NCI-H82 treated with DMSO at 0.1 percent for 48 hours (cell line): ENCODE measurements at regions not wholly inside any gene's neighbourhood (a gene's known extent, or its start where the extent isn't known, plus 50 kb on each side); places are given as distances from the start of the nearest gene placed in this dataset.
"Not testable (repeated sequence)": the region's sequence is repeated elsewhere in the genome, so short reads cannot be mapped to it uniquely, and the experiment has no call there.

Experiments used
- DNase-seq: peaks from one replicate; lab custom pipeline; 2025; ENCODE audit not compliant: unreplicated experiment; lab: John Stamatoyannopoulos, UW

- no peak for DNase-seq
These were observed 264.4 kb upstream of the FOXF1 start for GRCh38 chr16:86245895-86246294.

- DNase-seq, result no peak
These were observed 261.9 kb upstream of the FOXF1 start for GRCh38 chr16:86248310-86248905.

GRCh38 chr16:86249631-86250030 lies 260.7 kb upstream of the FOXF1 start:
- no peak for DNase-seq

DNA sequence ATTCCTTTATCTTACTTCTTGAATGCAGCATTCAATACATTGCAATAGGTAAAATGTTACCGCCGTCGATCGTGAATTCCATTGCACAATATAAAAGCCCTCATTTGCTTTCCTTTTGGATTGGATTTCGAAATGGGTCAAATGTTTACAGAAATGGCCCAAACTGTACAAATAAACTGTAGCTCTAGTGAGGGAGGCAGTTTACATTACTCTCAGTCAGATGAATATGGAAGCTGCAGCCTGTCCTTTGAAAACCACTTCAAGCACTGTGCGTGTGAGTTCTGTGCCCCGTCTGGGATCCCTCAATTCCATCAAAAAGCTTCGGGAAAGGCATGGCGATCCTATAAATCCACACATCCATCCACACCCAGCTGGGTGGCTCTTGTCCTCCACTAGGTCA lies 258.6 kb upstream of the FOXF1 start:
- DNase-seq, result no peak

- peak; percentile 30 for DNase-seq
These were observed 257.7 kb upstream of the FOXF1 start for GRCh38 chr16:86252596-86252995.

DNA sequence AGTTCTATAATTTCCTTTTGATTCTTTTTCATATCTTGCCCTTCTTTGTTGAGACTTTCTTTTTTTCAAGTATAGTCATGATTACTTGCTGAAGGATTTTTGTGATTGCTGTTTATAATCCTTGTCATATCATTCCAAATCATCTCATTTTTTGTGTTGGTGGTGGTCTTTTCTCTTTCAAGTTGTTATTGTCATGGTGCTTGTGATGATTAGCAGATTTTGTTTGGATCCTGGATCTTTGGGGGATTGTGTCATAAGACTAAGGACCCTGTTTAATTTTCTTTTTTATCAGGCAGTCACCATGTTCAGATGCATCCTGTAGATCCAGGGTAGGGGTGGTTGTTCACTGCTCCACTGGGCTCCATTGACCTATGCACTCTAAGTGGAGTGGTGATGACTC lies 254.4 kb upstream of the FOXF1 start:
- no peak for DNase-seq

DNA sequence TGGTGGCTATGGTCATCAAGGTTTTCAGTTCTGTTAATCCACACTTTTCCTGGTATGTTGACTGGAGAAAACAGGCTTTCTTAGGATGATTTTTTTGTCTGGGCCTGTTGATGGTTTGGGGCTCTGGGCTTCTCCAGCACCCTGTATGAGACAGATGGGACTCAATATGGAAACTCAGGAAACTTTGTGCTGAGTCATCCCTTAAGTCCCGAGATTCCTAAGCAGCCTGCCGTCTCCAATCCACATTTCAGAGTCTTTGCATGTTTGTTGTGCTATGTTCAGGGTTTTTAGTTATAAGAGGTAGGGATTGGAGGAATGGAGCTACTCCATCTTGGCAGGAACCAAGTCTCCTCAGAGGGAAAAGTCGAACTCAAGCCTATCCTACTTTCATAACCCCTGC lies 253.3 kb upstream of the FOXF1 start:
- no peak for DNase-seq

GRCh38 chr16:86257546-86257945 lies 252.8 kb upstream of the FOXF1 start:
- no peak for DNase-seq

DNA sequence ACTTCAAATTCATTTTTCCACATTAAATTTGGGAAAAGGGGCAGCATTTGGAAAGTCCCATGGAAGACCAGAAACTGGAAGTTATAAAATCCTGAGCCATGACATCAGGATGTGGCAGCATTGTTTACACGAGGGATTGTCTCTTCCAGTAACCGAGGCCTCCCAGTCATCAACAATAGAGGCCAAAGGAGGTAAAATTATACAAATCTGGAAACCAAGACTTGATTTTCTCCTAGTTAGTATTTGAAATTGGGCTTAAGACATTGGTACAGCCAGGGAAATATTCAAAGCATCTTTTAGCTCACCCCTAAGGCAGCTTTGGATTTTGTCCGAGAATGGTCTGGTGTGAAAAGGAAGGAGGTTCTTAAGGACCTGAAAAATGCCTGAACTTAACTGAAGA lies 251.6 kb upstream of the FOXF1 start:
- DNase-seq, result no peak

DNA sequence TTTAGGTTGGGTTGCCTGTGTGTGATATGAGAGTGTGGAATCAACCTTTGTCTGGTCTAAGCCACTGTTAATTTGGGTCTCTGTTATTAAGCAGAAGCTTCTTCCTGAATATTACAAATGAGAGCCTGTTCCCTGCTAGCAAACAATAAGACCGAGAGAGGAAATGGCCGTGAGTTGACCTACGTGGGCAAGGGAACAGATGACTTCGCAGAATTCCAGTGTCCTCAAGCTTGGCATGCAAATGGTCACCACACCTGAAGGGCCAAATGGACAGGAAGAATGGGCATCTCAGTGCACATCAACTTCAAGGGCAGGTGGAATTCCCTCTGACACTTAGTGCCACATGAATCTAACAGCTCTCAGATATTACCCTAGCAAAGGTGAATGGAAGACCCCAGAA lies 250.8 kb upstream of the FOXF1 start:
- DNase-seq, result no peak

- no peak for DNase-seq
These were observed 248.9 kb upstream of the FOXF1 start for GRCh38 chr16:86261379-86261778.

GRCh38 chr16:86267657-86268056 lies 242.7 kb upstream of the FOXF1 start:
- not testable (repeated sequence) for DNase-seq

DNA sequence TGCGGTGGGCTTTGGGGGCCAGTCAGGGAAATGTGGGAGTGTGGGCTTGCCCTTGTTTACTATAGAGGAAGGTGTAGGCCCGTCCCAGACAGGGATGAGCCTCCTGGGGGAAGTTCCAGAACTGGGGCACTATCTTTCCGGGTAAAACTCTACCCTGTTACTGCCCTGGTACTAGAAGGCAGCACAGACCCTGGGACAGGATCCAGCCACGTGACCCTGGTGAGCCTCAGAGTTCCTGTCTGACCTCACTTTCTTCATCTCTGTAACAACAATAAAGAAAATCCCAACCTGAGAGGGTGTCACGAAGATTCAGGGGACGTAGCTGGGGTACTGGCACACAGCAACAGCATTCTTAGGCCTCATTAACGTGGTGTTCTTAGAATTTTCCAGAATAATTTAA lies 239.6 kb upstream of the FOXF1 start:
- no peak for DNase-seq

- DNase-seq, result no peak
These were observed 237.6 kb upstream of the FOXF1 start for GRCh38 chr16:86272744-86273143.

DNA sequence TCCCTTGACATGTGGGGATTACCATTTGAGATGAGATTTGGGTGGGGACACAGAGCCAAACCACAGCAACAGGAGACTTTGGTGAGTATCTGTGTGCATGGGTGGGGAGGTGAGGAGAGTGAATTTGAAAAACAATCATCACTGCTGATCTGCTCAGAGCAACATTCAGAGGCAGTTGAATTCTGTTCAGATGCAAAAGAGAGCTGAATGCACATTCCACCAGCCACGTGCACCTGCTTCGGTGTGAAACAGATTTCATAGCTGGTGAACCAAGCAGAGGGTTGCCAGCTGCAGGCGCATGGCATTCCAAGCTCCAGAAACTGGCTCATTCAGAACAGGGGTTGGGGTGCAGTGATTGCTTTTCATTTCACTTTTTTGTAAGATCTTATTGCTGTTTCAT lies 233.1 kb upstream of the FOXF1 start:
- no peak for DNase-seq

DNA sequence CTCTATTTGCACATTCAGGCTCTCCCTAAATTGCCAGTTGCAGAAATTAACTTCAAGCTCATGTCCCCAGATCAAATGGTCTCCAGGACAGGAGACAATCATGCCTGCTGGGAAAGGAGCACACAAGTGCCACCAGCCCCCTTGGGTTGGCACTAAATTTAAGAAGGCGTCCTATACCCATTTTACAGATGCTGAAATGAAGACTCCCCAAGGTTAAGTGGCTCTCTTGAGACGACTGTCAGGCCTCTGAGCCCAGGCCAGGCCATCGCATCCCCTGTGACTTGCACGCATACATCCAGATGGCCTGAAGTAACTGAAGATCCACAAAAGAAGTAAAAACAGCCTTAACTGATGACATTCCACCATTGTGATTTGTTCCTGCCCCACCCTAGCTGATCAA lies 232.5 kb upstream of the FOXF1 start:
- DNase-seq, result not testable (repeated sequence)

DNA sequence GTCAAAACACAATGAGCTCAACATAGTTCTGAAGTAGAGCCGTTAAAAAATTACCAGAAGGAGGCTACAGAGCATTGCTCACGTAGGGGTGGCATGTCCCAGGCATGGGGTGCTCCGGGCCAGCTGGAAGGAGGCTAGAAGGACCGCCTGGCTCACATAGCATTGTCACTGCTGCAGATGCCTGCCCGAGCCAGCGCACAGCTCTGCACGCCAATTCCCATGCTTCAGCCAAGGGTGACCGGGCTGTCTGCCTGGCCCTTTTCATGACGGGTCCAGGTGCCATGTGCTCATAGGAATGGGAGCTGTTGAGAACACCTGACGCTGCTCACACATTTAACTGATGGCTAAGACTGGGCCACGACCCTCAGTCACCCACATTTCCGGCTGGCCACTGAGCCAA lies 228.9 kb upstream of the FOXF1 start:
- no peak for DNase-seq

DNA sequence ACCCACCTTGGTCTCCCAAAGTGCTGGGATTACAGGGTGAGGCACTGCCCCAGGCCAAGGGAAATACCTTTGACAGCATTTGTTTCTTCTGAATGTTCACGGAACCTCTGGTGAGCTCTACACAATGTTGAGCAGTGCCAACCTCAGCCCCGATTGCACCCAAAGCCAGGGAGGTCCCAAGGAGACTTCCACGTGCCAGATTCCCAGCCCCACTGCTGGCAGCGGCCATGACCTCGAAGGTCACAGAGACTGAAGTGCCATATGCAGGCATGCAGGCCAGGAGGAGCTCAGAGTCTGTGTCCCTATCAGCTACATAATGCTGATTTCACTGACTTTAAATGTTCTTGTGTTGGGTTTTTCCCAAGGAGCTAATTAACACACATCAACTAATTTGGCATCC lies 226.4 kb upstream of the FOXF1 start:
- DNase-seq, result no peak

DNA sequence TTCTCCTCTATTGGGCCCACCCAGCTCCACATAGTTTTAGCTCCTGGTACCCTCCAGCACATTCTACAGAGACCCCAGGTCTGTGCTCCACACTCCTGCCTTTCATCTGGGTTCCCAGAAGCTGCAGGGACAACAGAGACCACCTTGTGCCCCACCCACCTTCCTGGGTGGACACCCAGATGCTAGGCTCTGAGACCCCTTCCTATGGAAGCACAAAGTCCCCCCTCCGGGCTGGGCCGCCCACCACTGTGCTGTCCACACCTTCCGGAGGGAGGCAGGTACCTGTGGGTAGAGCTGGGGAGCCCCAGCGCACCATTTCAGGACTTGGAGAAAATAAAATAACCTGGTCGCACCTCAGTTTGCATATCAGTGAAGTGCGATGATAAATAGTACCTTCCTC lies 224.9 kb upstream of the FOXF1 start:
- DNase-seq, result no peak

- no peak for DNase-seq
These were observed 224.1 kb upstream of the FOXF1 start for GRCh38 chr16:86285938-86286921.

DNA sequence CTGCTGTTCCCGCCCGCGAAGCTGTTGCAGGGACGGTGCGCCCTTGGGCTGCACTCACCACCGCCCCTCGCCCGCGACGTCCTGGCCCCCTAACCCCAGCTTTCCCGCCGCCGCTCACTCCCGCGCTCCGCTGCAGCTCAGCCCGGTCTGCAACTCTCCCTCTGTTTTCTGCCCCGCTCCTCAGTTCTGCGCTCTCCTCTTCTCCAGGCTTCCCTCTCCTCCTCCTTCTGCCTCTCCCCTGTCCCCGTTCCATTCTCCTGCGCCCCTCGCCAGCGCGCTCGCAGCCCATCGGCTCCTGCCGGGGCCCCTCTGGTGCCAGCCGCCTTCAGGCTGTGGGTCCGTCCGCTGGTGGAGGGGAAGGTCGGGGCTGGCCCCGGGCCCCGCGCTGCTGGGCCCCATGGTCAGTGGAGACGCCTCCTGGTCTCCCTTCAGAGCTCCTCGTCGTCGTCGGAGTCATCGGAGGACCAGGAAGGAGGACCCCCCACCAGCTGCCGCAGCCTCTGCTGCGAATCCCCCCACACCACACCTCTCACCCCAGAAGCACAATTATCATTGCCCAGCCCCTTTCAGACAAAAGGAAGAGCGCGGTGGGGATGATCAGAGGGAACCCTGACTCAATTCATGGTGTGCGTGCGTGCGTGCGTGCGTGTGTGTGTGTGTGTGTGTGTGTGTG lies 223.2 kb upstream of the FOXF1 start:
- DNase-seq, result no peak

GRCh38 chr16:86287664-86288201 lies 222.6 kb upstream of the FOXF1 start:
- no peak for DNase-seq
